ENCODE measurements at regions not wholly inside any gene's neighbourhood (a gene's known extent, or its start where the extent isn't known, plus 50 kb on each side); places are given as distances from the start of the nearest gene placed in this dataset.

GRCh38 chr10:121240011-121240410, 358.2 kb downstream of the FGFR2 start:
- Histone ChIP-seq H3K27me3 (ENCODE audit: low read length) (no peaks in the 10 kb centered on the region), H3K9ac (ENCODE audit: low read length) (no peak overlapping the region), H3K79me2 (ENCODE audit: insufficient read depth, low read length) (no peaks in the 10 kb centered on the region), H3K4me3 (ENCODE audit: insufficient read depth, low read length, poor library complexity, severe bottlenecking) (no peak overlapping the region), H3K4me2 (ENCODE audit: low read depth, low read length, poor library complexity, severe bottlenecking) (no peak overlapping the region), H2AFZ (ENCODE audit: low read depth, low read length, severe bottlenecking) (no peak overlapping the region), H3F3A (ENCODE audit: insufficient read depth) (no peaks in the 10 kb centered on the region), H3K9me2 (replicated peaks; ENCODE audit: insufficient read depth, low read length) (no peaks in the 10 kb centered on the region), H3K36me3 (ENCODE audit: low read length) (no peaks in the 10 kb centered on the region), H3K27ac (ENCODE audit: low read depth, low read length) (no peak overlapping the region), H4K20me1 (ENCODE audit: low read depth, low read length) (no peaks in the 10 kb centered on the region), H3K9me3 (ENCODE audit: insufficient read depth, low read length) (no peaks in the 10 kb centered on the region)
- TF ChIP-seq CTCF (IDR thresholded peaks at IDR 0.05; ENCODE audit: insufficient read depth, low read length, poor library complexity, severe bottlenecking) (no peak), EZH2phosphoT487 (conservative IDR thresholded peaks at IDR 0.05; ENCODE audit: low read length) (no peak)

DNA sequence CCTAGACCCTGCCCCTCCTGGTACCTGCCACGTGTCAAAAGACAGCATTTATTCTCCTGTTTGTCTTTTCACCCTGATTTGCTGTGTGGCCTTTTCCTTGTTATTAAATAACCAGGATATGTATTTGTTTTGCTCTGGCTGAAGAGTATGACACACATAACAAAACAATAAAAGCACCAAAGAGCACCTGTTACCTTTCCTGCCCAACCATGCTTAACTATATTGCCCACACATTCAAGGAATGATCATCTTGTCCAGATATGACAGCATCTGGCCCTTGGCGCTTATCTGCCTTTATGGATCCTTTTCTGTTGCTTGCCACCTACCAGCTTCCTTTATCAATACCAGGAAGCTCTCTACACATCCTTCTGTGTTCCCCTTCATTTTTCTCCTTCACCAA, 357.7 kb downstream of the FGFR2 start:
- H3K9me2 ChIP-seq (replicated peaks; ENCODE audit: insufficient read depth, low read length), result no peaks in the 10 kb centered on the region
- H3K9me3 ChIP-seq (ENCODE audit: insufficient read depth, low read length), result no peaks in the 10 kb centered on the region
- H3K4me3 ChIP-seq (ENCODE audit: insufficient read depth, low read length, poor library complexity, severe bottlenecking), result no peak overlapping the region
- H3K27ac ChIP-seq (ENCODE audit: low read depth, low read length), result no peak overlapping the region
- TF ChIP-seq CTCF (IDR thresholded peaks at IDR 0.05; ENCODE audit: insufficient read depth, low read length, poor library complexity, severe bottlenecking), result no peak
- no peak for TF ChIP-seq EZH2phosphoT487 (conservative IDR thresholded peaks at IDR 0.05; ENCODE audit: low read length)
- H3F3A ChIP-seq (ENCODE audit: insufficient read depth), result no peaks in the 10 kb centered on the region
- no peak overlapping the region for H3K9ac ChIP-seq (ENCODE audit: low read length)
- no peaks in the 10 kb centered on the region for H3K36me3 ChIP-seq (ENCODE audit: low read length)
- no peaks in the 10 kb centered on the region for H4K20me1 ChIP-seq (ENCODE audit: low read depth, low read length)
- H2AFZ ChIP-seq (ENCODE audit: low read depth, low read length, severe bottlenecking), result no peak overlapping the region
- H3K4me2 ChIP-seq (ENCODE audit: low read depth, low read length, poor library complexity, severe bottlenecking), result no peak overlapping the region
- H3K79me2 ChIP-seq (ENCODE audit: insufficient read depth, low read length), result no peaks in the 10 kb centered on the region
- H3K27me3 ChIP-seq (ENCODE audit: low read length), result no peaks in the 10 kb centered on the region

DNA sequence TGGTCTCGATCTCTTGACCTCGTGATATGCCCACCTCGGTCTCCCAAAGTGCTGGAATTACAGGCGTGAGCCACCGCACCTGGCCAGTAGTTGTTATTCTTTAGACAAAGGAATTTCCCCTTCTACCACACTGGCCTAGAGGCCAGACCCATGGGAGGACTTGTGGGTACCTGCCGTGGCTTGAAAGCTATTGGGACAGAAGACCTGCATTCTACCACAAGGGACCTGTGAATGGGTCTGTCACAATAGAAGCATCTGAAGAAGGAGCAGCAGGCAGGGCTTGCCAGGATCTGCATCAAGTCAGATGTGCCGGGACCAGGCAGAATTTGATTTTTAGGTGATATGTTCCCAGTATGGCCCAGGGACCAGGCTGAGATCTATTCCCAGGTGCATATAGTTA, 356.9 kb downstream of the FGFR2 start:
- Histone ChIP-seq H3K27ac (ENCODE audit: low read depth, low read length) (no peak overlapping the region), H3K79me2 (ENCODE audit: insufficient read depth, low read length) (no peaks in the 10 kb centered on the region), H4K20me1 (ENCODE audit: low read depth, low read length) (no peaks in the 10 kb centered on the region), H3K27me3 (ENCODE audit: low read length) (no peaks in the 10 kb centered on the region), H3K9me3 (ENCODE audit: insufficient read depth, low read length) (no peaks in the 10 kb centered on the region), H2AFZ (ENCODE audit: low read depth, low read length, severe bottlenecking) (no peak overlapping the region), H3K9me2 (replicated peaks; ENCODE audit: insufficient read depth, low read length) (no peaks in the 10 kb centered on the region), H3K9ac (ENCODE audit: low read length) (no peak overlapping the region), H3K36me3 (ENCODE audit: low read length) (no peaks in the 10 kb centered on the region), H3K4me3 (ENCODE audit: insufficient read depth, low read length, poor library complexity, severe bottlenecking) (no peak overlapping the region), H3F3A (ENCODE audit: insufficient read depth) (no peaks in the 10 kb centered on the region), H3K4me2 (ENCODE audit: low read depth, low read length, poor library complexity, severe bottlenecking) (no peak overlapping the region)
- TF ChIP-seq CTCF (IDR thresholded peaks at IDR 0.05; ENCODE audit: insufficient read depth, low read length, poor library complexity, severe bottlenecking) (no peak), EZH2phosphoT487 (conservative IDR thresholded peaks at IDR 0.05; ENCODE audit: low read length) (no peak)
